WTC11 (cell line): ENCODE measurements at regions not wholly inside any gene's neighbourhood (a gene's known extent, or its start where the extent isn't known, plus 50 kb on each side); places are given as distances from the start of the nearest gene placed in this dataset.
A peak's percentile ranks its signal among the peaks of the same experiment; 100 is the strongest.

ENCODE experiments used
- ATAC-seq: fragments of 200-7000 bp; cut with Tn5 transposase; 2 replicates; pipeline ENCODE4 v1.10.0; 2021; ENCODE audit warnings: mild to moderate bottlenecking, moderate library complexity
- CTCF ChIA-PET: fragments of 300-600 bp; sonication (Branson Sonifier 250); formaldehyde crosslinking; loops from one replicate; lab custom pipeline; 2021; ENCODE audit warnings: antibody characterized with exemption; lab: Charles Lee
- POLR2A ChIA-PET: fragments of 350-600 bp; sonication (Branson Sonifier 250); formaldehyde crosslinking; loops from one replicate; lab custom pipeline; 2021; ENCODE audit warnings: antibody characterized with exemption; lab: Charles Lee
- DNase-seq: peaks from one replicate; pipeline ENCODE4 v3.0.0; 2021; ENCODE audit warnings: low spot score
- H3K27ac Mint-ChIP-seq: 2 replicates; pipeline ENCODE4 v1.8.0; 2021; ENCODE audit warnings: mixed read lengths
- H3K27me3 Mint-ChIP-seq: 2 replicates; pipeline ENCODE4 v1.8.0; 2021; ENCODE audit warnings: low read depth, mild to moderate bottlenecking, moderate library complexity, mixed read lengths
- H3K36me3 Mint-ChIP-seq: 2 replicates; pipeline ENCODE4 v1.8.0; 2021; ENCODE audit warnings: mixed read lengths
- H3K4me1 Mint-ChIP-seq: 2 replicates; pipeline ENCODE4 v1.8.0; 2022; ENCODE audit warnings: mixed read lengths
- H3K4me3 Mint-ChIP-seq: 2 replicates; pipeline ENCODE4 v1.8.0; 2021; ENCODE audit warnings: mild to moderate bottlenecking, moderate library complexity, mixed read lengths
- H3K9me3 Mint-ChIP-seq: 2 replicates; pipeline ENCODE4 v1.8.0; 2021; ENCODE audit warnings: mixed read lengths
- ATF1 ChIP-seq: sonication (generic); formaldehyde crosslinking; IDR thresholded peaks from 2 replicates; pipeline ENCODE4 v1.8.1; 2023; ENCODE audit warnings: mild to moderate bottlenecking, moderate library complexity, missing genetic modification reagents
- CREB1 ChIP-seq: sonication (generic); formaldehyde crosslinking; IDR thresholded peaks from 2 replicates; pipeline ENCODE4 v1.8.0; 2023; ENCODE audit warnings: mild to moderate bottlenecking, missing genetic modification reagents
- CREM ChIP-seq: sonication (generic); formaldehyde crosslinking; IDR thresholded peaks from 2 replicates; pipeline ENCODE4 v1.8.1; 2022; ENCODE audit warnings: mild to moderate bottlenecking, missing genetic modification reagents, moderate library complexity
- ELF4 ChIP-seq: sonication (generic); formaldehyde crosslinking; IDR thresholded peaks from 2 replicates; pipeline ENCODE4 v1.8.1; 2022; ENCODE audit warnings: low read depth, mild to moderate bottlenecking, moderate library complexity, missing genetic modification reagents
- FOXK1 ChIP-seq: sonication (generic); formaldehyde crosslinking; IDR thresholded peaks from 2 replicates; pipeline ENCODE4 v1.8.0; 2022; ENCODE audit warnings: mild to moderate bottlenecking, moderate library complexity, missing genetic modification reagents
- FOXP1 ChIP-seq: sonication (generic); formaldehyde crosslinking; IDR thresholded peaks from 2 replicates; pipeline ENCODE4 v1.8.0; 2022; ENCODE audit warnings: missing genetic modification reagents, mild to moderate bottlenecking, moderate library complexity, borderline replicate concordance
- JAZF1 ChIP-seq: fragments of 250-450 bp; sonication (Bioruptor Pico); IDR thresholded peaks from 2 replicates; pipeline ENCODE4 v1.9.0; 2021; ENCODE audit warnings: moderate library complexity, mild to moderate bottlenecking, inconsistent platforms
- MXD4 ChIP-seq: fragments of 250-450 bp; sonication (Bioruptor Pico); IDR thresholded peaks from 2 replicates; pipeline ENCODE4 v1.8.0; 2021; ENCODE audit warnings: mild to moderate bottlenecking, moderate library complexity, borderline replicate concordance
- PRRX2 ChIP-seq: fragments of 250-450 bp; sonication (Bioruptor Pico); IDR thresholded peaks from 2 replicates; pipeline ENCODE4 v1.8.0; 2021; ENCODE audit warnings: mild to moderate bottlenecking
- RELA ChIP-seq: sonication (generic); formaldehyde crosslinking; IDR thresholded peaks from 2 replicates; pipeline ENCODE4 v1.8.1; 2022; ENCODE audit warnings: missing genetic modification reagents, mild to moderate bottlenecking, borderline replicate concordance
- TEAD1 ChIP-seq: sonication (generic); formaldehyde crosslinking; IDR thresholded peaks from 2 replicates; pipeline ENCODE4 v1.8.0; 2022; ENCODE audit warnings: mild to moderate bottlenecking, missing genetic modification reagents
- TP53 ChIP-seq: sonication (generic); formaldehyde crosslinking; IDR thresholded peaks from 2 replicates; pipeline ENCODE4 v1.8.1; 2023; ENCODE audit warnings: mild to moderate bottlenecking, missing genetic modification reagents
- ZNF219 ChIP-seq: sonication (generic); formaldehyde crosslinking; IDR thresholded peaks from 2 replicates; pipeline ENCODE4 v1.8.0; 2023; ENCODE audit warnings: missing genetic modification reagents, mild to moderate bottlenecking, borderline replicate concordance
- ZNF396 ChIP-seq: fragments of 250-450 bp; sonication (Bioruptor Pico); IDR thresholded peaks from 2 replicates; pipeline ENCODE4 v1.8.0; 2021; ENCODE audit warnings: mild to moderate bottlenecking, moderate library complexity, borderline replicate concordance
- TF ChIP-seq, protein P1 (sequence below): sonication (generic); formaldehyde crosslinking; conservative IDR thresholded peaks from 2 replicates; pipeline ENCODE4 v1.8.1; 2022; ENCODE audit warnings: mild to moderate bottlenecking, missing genetic modification reagents
- TF ChIP-seq, protein P2 (sequence below): sonication (generic); formaldehyde crosslinking; IDR thresholded peaks from 2 replicates; pipeline ENCODE4 v1.8.1; 2022; ENCODE audit warnings: missing genetic modification reagents, borderline replicate concordance
- TF ChIP-seq, protein P3 (sequence below): sonication (generic); formaldehyde crosslinking; IDR thresholded peaks from 2 replicates; pipeline ENCODE4 v1.8.1; 2023; ENCODE audit warnings: mild to moderate bottlenecking, moderate library complexity, missing genetic modification reagents
- TF ChIP-seq, protein P4 (sequence below): sonication (generic); formaldehyde crosslinking; IDR thresholded peaks from 2 replicates; pipeline ENCODE4 v1.8.1; 2022; ENCODE audit warnings: low read depth, mild to moderate bottlenecking, moderate library complexity, missing genetic modification reagents, borderline replicate concordance
- TF ChIP-seq, protein P5 (sequence below): sonication (generic); formaldehyde crosslinking; IDR thresholded peaks from 2 replicates; pipeline ENCODE4 v1.8.1; 2022; ENCODE audit warnings: mild to moderate bottlenecking, missing genetic modification reagents, moderate library complexity, borderline replicate concordance
- TF ChIP-seq, protein P6 (sequence below): fragments of 250-450 bp; sonication (Bioruptor Pico); IDR thresholded peaks from 2 replicates; pipeline ENCODE4 v1.9.0; 2021; ENCODE audit warnings: mild to moderate bottlenecking

DNA sequence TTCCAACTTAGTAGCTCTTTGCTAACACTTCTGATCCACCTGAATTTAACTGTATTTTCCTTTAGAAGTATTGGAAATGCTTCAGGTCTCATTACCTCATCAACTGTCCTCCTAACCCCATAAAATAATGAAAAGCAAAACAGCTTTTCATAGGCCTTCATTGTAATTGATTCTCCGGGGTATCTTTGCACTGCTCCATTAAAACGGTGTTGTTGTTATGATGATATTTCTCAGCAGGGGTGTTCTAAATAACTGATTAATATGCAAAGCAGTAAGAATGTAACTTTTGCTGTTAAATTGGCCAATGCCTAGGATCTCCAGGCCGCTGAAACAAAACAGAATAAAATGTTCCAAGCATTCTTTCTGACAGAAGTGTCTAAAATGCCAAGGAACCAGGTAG is 1983.2 kb downstream of the EFNA5 start:
- TF ChIP-seq, protein P1, sequence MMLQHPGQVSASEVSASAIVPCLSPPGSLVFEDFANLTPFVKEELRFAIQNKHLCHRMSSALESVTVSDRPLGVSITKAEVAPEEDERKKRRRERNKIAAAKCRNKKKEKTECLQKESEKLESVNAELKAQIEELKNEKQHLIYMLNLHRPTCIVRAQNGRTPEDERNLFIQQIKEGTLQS (CRISPR knock-in tag) = no peak
- TF ChIP-seq TEAD1 (CRISPR knock-in tag) (no peak), PRRX2 (CRISPR knock-in tag) (no peak), ELF4 (CRISPR knock-in tag) (no peak), CREM (CRISPR knock-in tag) (no peak), MXD4 (CRISPR knock-in tag) (no peak), RELA (CRISPR knock-in tag) (no peak), ATF1 (CRISPR knock-in tag) (no peak), CREB1 (CRISPR knock-in tag) (no peak), JAZF1 (CRISPR knock-in tag) (no peak), FOXP1 (CRISPR knock-in tag) (no peak), ZNF396 (CRISPR knock-in tag) (no peak), ZNF219 (CRISPR knock-in tag) (no peak), FOXK1 (CRISPR knock-in tag) (no peak), TP53 (CRISPR knock-in tag) (no peak)
- TF ChIP-seq, protein P2, sequence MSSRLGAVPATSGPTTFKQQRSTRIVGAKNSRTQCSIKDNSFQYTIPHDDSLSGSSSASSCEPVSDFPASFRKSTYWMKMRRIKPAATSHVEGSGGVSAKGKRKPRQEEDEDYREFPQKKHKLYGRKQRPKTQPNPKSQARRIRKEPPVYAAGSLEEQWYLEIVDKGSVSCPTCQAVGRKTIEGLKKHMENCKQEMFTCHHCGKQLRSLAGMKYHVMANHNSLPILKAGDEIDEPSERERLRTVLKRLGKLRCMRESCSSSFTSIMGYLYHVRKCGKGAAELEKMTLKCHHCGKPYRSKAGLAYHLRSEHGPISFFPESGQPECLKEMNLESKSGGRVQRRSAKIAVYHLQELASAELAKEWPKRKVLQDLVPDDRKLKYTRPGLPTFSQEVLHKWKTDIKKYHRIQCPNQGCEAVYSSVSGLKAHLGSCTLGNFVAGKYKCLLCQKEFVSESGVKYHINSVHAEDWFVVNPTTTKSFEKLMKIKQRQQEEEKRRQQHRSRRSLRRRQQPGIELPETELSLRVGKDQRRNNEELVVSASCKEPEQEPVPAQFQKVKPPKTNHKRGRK (CRISPR knock-in tag) = no peak
- TF ChIP-seq, protein P3, sequence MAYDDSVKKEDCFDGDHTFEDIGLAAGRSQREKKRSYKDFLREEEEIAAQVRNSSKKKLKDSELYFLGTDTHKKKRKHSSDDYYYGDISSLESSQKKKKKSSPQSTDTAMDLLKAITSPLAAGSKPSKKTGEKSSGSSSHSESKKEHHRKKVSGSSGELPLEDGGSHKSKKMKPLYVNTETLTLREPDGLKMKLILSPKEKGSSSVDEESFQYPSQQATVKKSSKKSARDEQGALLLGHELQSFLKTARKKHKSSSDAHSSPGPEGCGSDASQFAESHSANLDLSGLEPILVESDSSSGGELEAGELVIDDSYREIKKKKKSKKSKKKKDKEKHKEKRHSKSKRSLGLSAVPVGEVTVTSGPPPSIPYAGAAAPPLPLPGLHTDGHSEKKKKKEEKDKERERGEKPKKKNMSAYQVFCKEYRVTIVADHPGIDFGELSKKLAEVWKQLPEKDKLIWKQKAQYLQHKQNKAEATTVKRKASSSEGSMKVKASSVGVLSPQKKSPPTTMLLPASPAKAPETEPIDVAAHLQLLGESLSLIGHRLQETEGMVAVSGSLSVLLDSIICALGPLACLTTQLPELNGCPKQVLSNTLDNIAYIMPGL (CRISPR knock-in tag) = no peak
- TF ChIP-seq, protein P4, sequence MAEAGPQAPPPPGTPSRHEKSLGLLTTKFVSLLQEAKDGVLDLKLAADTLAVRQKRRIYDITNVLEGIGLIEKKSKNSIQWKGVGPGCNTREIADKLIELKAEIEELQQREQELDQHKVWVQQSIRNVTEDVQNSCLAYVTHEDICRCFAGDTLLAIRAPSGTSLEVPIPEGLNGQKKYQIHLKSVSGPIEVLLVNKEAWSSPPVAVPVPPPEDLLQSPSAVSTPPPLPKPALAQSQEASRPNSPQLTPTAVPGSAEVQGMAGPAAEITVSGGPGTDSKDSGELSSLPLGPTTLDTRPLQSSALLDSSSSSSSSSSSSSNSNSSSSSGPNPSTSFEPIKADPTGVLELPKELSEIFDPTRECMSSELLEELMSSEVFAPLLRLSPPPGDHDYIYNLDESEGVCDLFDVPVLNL (CRISPR knock-in tag) = no peak
- TF ChIP-seq, protein P5, sequence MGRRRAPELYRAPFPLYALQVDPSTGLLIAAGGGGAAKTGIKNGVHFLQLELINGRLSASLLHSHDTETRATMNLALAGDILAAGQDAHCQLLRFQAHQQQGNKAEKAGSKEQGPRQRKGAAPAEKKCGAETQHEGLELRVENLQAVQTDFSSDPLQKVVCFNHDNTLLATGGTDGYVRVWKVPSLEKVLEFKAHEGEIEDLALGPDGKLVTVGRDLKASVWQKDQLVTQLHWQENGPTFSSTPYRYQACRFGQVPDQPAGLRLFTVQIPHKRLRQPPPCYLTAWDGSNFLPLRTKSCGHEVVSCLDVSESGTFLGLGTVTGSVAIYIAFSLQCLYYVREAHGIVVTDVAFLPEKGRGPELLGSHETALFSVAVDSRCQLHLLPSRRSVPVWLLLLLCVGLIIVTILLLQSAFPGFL (CRISPR knock-in tag) = no peak
- Mint-ChIP-seq H3K36me3 (no peaks in the 10 kb centered on the region), H3K4me3 (peak overlapping the region; percentile 28; the same call in 1 of the 2 replicates), H3K4me1 (peaks cover 35% of the 10 kb centered on the region), H3K27ac (peak overlapping the region; percentile 36), H3K9me3 (0 out of 2 replicates have a peak, but pooled peaks cover 3% of the 10 kb centered on the region), H3K27me3 (no peaks in the 10 kb centered on the region)
- ATAC-seq (peak; percentile 40), DNase-seq (no peak)
- CTCF ChIA-PET = no interaction called here
- POLR2A ChIA-PET = no interaction called here

DNA sequence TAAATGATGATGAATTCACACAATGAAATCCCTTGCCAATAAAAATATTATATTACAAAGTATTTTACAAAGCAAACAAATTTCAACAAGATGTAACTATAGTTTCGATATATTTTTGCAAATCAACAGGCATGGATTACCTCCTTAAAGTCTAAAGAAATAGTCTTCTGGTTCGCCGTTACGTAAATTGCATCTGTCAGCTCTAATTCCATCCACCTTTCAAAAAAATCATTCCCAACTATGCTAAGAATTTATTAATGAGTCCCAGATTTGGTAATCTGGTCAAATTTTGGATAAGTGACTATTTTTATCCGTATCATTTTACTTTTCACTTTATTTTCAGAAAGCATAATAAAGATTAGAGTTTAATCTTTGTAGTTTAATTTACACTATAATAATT is 1984.9 kb downstream of the EFNA5 start:
- Mint-ChIP-seq H3K4me1 (peaks cover 42% of the 10 kb centered on the region), H3K9me3 (0 out of 2 replicates have a peak, but pooled peaks cover 3% of the 10 kb centered on the region), H3K27me3 (no peaks in the 10 kb centered on the region), H3K4me3 (no peak overlapping the region), H3K36me3 (no peaks in the 10 kb centered on the region)
- ATAC-seq = no peak
- TF ChIP-seq ELF4 (CRISPR knock-in tag) (no peak), TP53 (CRISPR knock-in tag) (no peak)
- TF ChIP-seq, protein P6, sequence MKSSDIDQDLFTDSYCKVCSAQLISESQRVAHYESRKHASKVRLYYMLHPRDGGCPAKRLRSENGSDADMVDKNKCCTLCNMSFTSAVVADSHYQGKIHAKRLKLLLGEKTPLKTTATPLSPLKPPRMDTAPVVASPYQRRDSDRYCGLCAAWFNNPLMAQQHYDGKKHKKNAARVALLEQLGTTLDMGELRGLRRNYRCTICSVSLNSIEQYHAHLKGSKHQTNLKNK (CRISPR knock-in tag) = no peak
- TF ChIP-seq, all 79 proteins: peak for 0
- ChIA-PET POLR2A (no interaction called here), CTCF (no interaction called here)
- no peak for DNase-seq
- no peak overlapping the region for H3K27ac Mint-ChIP-seq
